ENCODE measurements at regions not wholly inside any gene's neighbourhood (a gene's known extent, or its start where the extent isn't known, plus 50 kb on each side); places are given as distances from the start of the nearest gene placed in this dataset.
"Not testable (repeated sequence)": the region's sequence is repeated elsewhere in the genome, so short reads cannot be mapped to it uniquely, and the experiment has no call there.

GRCh38 chr9:113738893-113739604, 137.1 kb upstream of the ZNF618 start:
- no peaks in the 10 kb centered on the region for H3K4me1 Mint-ChIP-seq (ENCODE audit: low read depth)
- H3K27me3 Mint-ChIP-seq = peaks cover 15% of the 10 kb centered on the region
- H3K27ac Mint-ChIP-seq = no peak overlapping the region
- H3K9me3 Mint-ChIP-seq = peaks cover under 1% of the 10 kb centered on the region
- no peak overlapping the region for H3K4me3 Mint-ChIP-seq
- H3K36me3 Mint-ChIP-seq (ENCODE audit: low read depth) = no peaks in the 10 kb centered on the region

GRCh38 chr9:113739605-113740507, 136.3 kb upstream of the ZNF618 start:
- not testable (repeated sequence) for H3K4me1 Mint-ChIP-seq (ENCODE audit: low read depth); H3K4me3 Mint-ChIP-seq; H3K36me3 Mint-ChIP-seq (ENCODE audit: low read depth); H3K9me3 Mint-ChIP-seq; H3K27ac Mint-ChIP-seq
- peaks cover 20% of the 10 kb centered on the region for H3K27me3 Mint-ChIP-seq

- not testable (repeated sequence) for H3K27ac Mint-ChIP-seq; H3K4me1 Mint-ChIP-seq (ENCODE audit: low read depth); H3K36me3 Mint-ChIP-seq (ENCODE audit: low read depth); H3K9me3 Mint-ChIP-seq; H3K4me3 Mint-ChIP-seq
- peaks cover 26% of the 10 kb centered on the region for H3K27me3 Mint-ChIP-seq
These were observed 135.3 kb upstream of the ZNF618 start for GRCh38 chr9:113740508-113741500.

GRCh38 chr9:113741886-113742854, 133.9 kb upstream of the ZNF618 start:
- Mint-ChIP-seq H3K9me3 (peaks cover 14% of the 10 kb centered on the region), H3K4me3 (no peak overlapping the region), H3K4me1 (ENCODE audit: low read depth) (no peaks in the 10 kb centered on the region), H3K27ac (no peak overlapping the region), H3K36me3 (ENCODE audit: low read depth) (no peaks in the 10 kb centered on the region), H3K27me3 (peaks cover 34% of the 10 kb centered on the region)

GRCh38 chr9:113742878-113743277, 133.2 kb upstream of the ZNF618 start:
- Mint-ChIP-seq H3K4me1 (ENCODE audit: low read depth) (no peaks in the 10 kb centered on the region), H3K4me3 (no peak overlapping the region), H3K27ac (no peak overlapping the region), H3K27me3 (peaks cover 30% of the 10 kb centered on the region), H3K36me3 (ENCODE audit: low read depth) (no peaks in the 10 kb centered on the region), H3K9me3 (peaks cover 18% of the 10 kb centered on the region)

GRCh38 chr9:113746486-113746885, 129.6 kb upstream of the ZNF618 start:
- peaks cover 30% of the 10 kb centered on the region for H3K27me3 Mint-ChIP-seq
- no peak overlapping the region for H3K27ac Mint-ChIP-seq
- H3K9me3 Mint-ChIP-seq = peaks cover 28% of the 10 kb centered on the region
- H3K4me1 Mint-ChIP-seq (ENCODE audit: low read depth) = no peaks in the 10 kb centered on the region
- no peaks in the 10 kb centered on the region for H3K36me3 Mint-ChIP-seq (ENCODE audit: low read depth)
- no peak overlapping the region for H3K4me3 Mint-ChIP-seq

GRCh38 chr9:113748135-113748534, 128.0 kb upstream of the ZNF618 start:
- Mint-ChIP-seq H3K4me1 (ENCODE audit: low read depth) (no peaks in the 10 kb centered on the region), H3K36me3 (ENCODE audit: low read depth) (no peaks in the 10 kb centered on the region), H3K4me3 (no peak overlapping the region), H3K9me3 (peaks cover 28% of the 10 kb centered on the region), H3K27ac (no peak overlapping the region), H3K27me3 (peaks cover 34% of the 10 kb centered on the region)

- H3K27me3 Mint-ChIP-seq = peaks cover 19% of the 10 kb centered on the region
- no peaks in the 10 kb centered on the region for H3K4me1 Mint-ChIP-seq (ENCODE audit: low read depth)
- no peak overlapping the region for H3K4me3 Mint-ChIP-seq
- no peak overlapping the region for H3K27ac Mint-ChIP-seq
- H3K36me3 Mint-ChIP-seq (ENCODE audit: low read depth) = no peaks in the 10 kb centered on the region
- H3K9me3 Mint-ChIP-seq = peaks cover 8% of the 10 kb centered on the region
These were observed 122.5 kb upstream of the ZNF618 start for GRCh38 chr9:113753398-113754119.

- Mint-ChIP-seq H3K9me3 (no peaks in the 10 kb centered on the region), H3K36me3 (ENCODE audit: low read depth) (no peaks in the 10 kb centered on the region), H3K4me3 (no peak overlapping the region), H3K27me3 (peaks cover 21% of the 10 kb centered on the region), H3K27ac (no peak overlapping the region), H3K4me1 (ENCODE audit: low read depth) (no peaks in the 10 kb centered on the region)
These were observed 121.4 kb upstream of the ZNF618 start for GRCh38 chr9:113754739-113755138.

GRCh38 chr9:113755433-113755832, 120.7 kb upstream of the ZNF618 start:
- H3K27me3 Mint-ChIP-seq = peaks cover 22% of the 10 kb centered on the region
- H3K27ac Mint-ChIP-seq = no peak overlapping the region
- H3K4me3 Mint-ChIP-seq = no peak overlapping the region

GRCh38 chr9:113756476-113757192, 119.5 kb upstream of the ZNF618 start:
- Mint-ChIP-seq H3K4me1 (ENCODE audit: low read depth) (no peaks in the 10 kb centered on the region), H3K27me3 (peaks cover 27% of the 10 kb centered on the region), H3K27ac (no peak overlapping the region), H3K9me3 (no peaks in the 10 kb centered on the region), H3K4me3 (no peak overlapping the region), H3K36me3 (ENCODE audit: low read depth) (no peaks in the 10 kb centered on the region)

More at GRCh38 chr9:113755433-113755832, 120.7 kb upstream of the ZNF618 start:
- H3K36me3 Mint-ChIP-seq (ENCODE audit: low read depth) = no peaks in the 10 kb centered on the region
- no peaks in the 10 kb centered on the region for H3K9me3 Mint-ChIP-seq
- H3K4me1 Mint-ChIP-seq (ENCODE audit: low read depth) = no peaks in the 10 kb centered on the region

- Mint-ChIP-seq H3K27me3 (peaks cover 36% of the 10 kb centered on the region), H3K9me3 (peaks cover 9% of the 10 kb centered on the region), H3K36me3 (ENCODE audit: low read depth) (no peaks in the 10 kb centered on the region), H3K4me3 (no peak overlapping the region), H3K4me1 (ENCODE audit: low read depth) (no peaks in the 10 kb centered on the region), H3K27ac (no peak overlapping the region)
These were observed 112.7 kb upstream of the ZNF618 start for GRCh38 chr9:113763429-113763828.

GRCh38 chr9:113764572-113764971, 111.5 kb upstream of the ZNF618 start:
- Mint-ChIP-seq H3K27ac (no peak overlapping the region), H3K36me3 (ENCODE audit: low read depth) (no peaks in the 10 kb centered on the region), H3K27me3 (peaks cover 40% of the 10 kb centered on the region), H3K4me1 (ENCODE audit: low read depth) (no peaks in the 10 kb centered on the region), H3K4me3 (no peak overlapping the region), H3K9me3 (peaks cover 9% of the 10 kb centered on the region)
